Endothelial cell (in vitro differentiated cells): ENCODE measurements at regions not wholly inside any gene's neighbourhood (a gene's known extent, or its start where the extent isn't known, plus 50 kb on each side); places are given as distances from the start of the nearest gene placed in this dataset.
"Not testable (repeated sequence)": the region's sequence is repeated elsewhere in the genome, so short reads cannot be mapped to it uniquely, and the experiment has no call there.

Source experiments
- DNase-seq: peaks from one replicate; pipeline ENCODE4 v3.0.0; 2021; ENCODE audit warnings: low spot score
- H3K27ac Mint-ChIP-seq: one replicate; pipeline ENCODE4 v1.8.0; 2021; ENCODE audit warnings: mixed read lengths, inconsistent platforms; ENCODE audit not compliant: unreplicated experiment
- H3K27me3 Mint-ChIP-seq: one replicate; pipeline ENCODE4 v1.8.0; 2021; ENCODE audit warnings: mild to moderate bottlenecking, moderate library complexity, mixed read lengths, inconsistent platforms; ENCODE audit not compliant: unreplicated experiment
- H3K36me3 Mint-ChIP-seq: one replicate; pipeline ENCODE4 v1.8.0; 2021; ENCODE audit warnings: mild to moderate bottlenecking, low read depth, mixed read lengths, inconsistent platforms; ENCODE audit not compliant: unreplicated experiment
- H3K4me1 Mint-ChIP-seq: one replicate; pipeline ENCODE4 v1.8.0; 2021; ENCODE audit warnings: mild to moderate bottlenecking, mixed read lengths, inconsistent platforms; ENCODE audit not compliant: unreplicated experiment
- H3K4me3 Mint-ChIP-seq: one replicate; pipeline ENCODE4 v1.8.0; 2021; ENCODE audit warnings: mild to moderate bottlenecking, mixed read lengths, inconsistent platforms; ENCODE audit not compliant: unreplicated experiment
- H3K9me3 Mint-ChIP-seq: one replicate; pipeline ENCODE4 v1.8.0; 2021; ENCODE audit warnings: mixed read lengths, inconsistent platforms; ENCODE audit not compliant: unreplicated experiment
- TF ChIP-seq, protein P1 (sequence below): fragments of 200-600 bp; sonication (generic); IDR thresholded peaks from one replicate; pipeline ENCODE4 v1.5.0; 2021; ENCODE audit warnings: antibody characterized with exemption; ENCODE audit not compliant: unreplicated experiment

DNA sequence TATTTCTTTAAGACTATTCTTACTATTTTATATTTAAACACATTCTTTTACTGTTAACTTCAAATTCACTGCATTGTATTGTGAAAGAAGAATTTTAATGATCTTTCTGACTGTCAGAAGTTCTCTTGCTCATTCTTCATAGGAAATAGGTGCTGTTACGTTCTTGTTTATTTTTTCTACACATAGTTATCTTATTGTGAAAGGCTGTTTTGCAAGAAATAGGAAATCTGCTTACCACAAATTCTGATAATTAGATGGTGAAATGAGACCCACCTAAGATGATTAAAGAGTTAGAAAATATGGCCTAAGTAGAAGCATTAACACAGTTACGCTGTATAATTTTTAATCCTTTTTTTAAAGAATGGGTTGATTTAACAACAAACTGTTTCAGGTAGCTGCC, 316.1 kb upstream of the ZFP42 start:
- Mint-ChIP-seq H3K4me3 (no peak overlapping the region), H3K36me3 (no peaks in the 10 kb centered on the region), H3K4me1 (no peaks in the 10 kb centered on the region), H3K9me3 (no peaks in the 10 kb centered on the region), H3K27me3 (peaks cover 2% of the 10 kb centered on the region), H3K27ac (no peak overlapping the region)
- no peak for DNase-seq
- TF ChIP-seq, protein P1, sequence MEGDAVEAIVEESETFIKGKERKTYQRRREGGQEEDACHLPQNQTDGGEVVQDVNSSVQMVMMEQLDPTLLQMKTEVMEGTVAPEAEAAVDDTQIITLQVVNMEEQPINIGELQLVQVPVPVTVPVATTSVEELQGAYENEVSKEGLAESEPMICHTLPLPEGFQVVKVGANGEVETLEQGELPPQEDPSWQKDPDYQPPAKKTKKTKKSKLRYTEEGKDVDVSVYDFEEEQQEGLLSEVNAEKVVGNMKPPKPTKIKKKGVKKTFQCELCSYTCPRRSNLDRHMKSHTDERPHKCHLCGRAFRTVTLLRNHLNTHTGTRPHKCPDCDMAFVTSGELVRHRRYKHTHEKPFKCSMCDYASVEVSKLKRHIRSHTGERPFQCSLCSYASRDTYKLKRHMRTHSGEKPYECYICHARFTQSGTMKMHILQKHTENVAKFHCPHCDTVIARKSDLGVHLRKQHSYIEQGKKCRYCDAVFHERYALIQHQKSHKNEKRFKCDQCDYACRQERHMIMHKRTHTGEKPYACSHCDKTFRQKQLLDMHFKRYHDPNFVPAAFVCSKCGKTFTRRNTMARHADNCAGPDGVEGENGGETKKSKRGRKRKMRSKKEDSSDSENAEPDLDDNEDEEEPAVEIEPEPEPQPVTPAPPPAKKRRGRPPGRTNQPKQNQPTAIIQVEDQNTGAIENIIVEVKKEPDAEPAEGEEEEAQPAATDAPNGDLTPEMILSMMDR: no peak

DNA sequence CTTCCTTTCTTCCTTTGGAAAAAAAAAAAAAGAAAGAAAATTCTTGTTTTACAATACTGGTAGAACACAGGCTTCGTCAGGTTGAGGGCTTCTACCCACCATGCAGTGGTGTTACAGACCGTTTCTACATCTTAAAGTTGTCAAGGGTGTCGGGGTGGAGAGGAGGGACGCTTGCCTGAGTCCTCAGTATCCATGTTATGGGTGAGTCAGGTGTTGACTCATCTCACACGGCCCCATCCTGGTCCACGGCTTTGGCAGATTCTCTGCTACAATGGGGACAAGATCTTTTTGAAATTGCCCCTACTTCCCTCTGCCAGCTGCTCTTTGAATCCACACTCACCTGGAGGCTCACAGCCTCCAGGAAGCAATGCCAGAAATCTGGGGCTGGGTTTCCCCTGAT, 310.3 kb upstream of the ZFP42 start:
- H3K36me3 Mint-ChIP-seq: no peaks in the 10 kb centered on the region
- no peaks in the 10 kb centered on the region for H3K4me1 Mint-ChIP-seq
- TF ChIP-seq, protein P1: no peak
- H3K27ac Mint-ChIP-seq: no peak overlapping the region
- peaks cover 2% of the 10 kb centered on the region for H3K27me3 Mint-ChIP-seq
- DNase-seq: no peak
- no peaks in the 10 kb centered on the region for H3K9me3 Mint-ChIP-seq
- no peak overlapping the region for H3K4me3 Mint-ChIP-seq

DNA sequence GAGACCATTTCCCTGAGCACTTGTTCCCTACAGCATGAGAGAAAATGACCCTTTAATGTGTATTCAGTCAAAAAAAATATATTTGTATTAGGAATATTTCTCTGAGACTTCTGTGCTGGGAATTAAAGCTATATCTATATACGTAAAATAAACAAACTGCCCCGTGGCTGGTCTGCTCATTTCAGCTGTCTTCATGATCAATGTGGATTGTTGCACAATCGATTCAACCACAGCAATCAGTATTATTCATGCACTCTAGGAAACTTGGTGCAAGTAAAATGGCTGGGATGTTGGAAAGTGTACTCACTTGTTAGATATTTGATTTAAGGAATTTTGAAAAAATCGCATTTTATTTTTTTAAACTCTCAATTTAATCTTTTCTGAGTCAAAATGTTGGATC, 307.9 kb upstream of the ZFP42 start:
- Mint-ChIP-seq H3K36me3 (no peaks in the 10 kb centered on the region), H3K4me1 (no peaks in the 10 kb centered on the region), H3K27ac (no peak overlapping the region), H3K9me3 (no peaks in the 10 kb centered on the region), H3K4me3 (no peak overlapping the region), H3K27me3 (peaks cover 2% of the 10 kb centered on the region)
- TF ChIP-seq, protein P1: no peak
- DNase-seq: no peak

DNA sequence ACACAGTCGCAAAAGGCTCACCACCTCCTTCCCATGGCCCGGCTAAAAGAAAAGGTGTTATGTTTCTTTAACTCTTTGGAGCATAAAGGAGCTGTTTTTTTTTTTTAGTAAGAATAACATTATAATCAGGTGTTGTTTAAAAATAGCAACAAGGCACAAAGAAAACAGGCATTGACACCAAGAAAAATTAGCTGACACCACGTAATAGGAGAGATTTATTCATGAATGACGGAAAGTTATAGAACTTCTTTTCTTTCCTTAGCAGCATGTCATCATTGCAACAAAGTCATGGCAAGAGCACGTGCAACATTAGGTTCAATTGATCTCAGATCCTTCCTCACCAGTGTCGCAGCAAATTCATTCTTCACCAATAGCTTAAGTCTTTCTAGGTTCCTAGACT, 302.9 kb upstream of the ZFP42 start:
- no peaks in the 10 kb centered on the region for H3K4me1 Mint-ChIP-seq
- no peaks in the 10 kb centered on the region for H3K27me3 Mint-ChIP-seq
- H3K36me3 Mint-ChIP-seq: no peaks in the 10 kb centered on the region
- H3K9me3 Mint-ChIP-seq: no peaks in the 10 kb centered on the region
- DNase-seq: no peak
- no peak overlapping the region for H3K4me3 Mint-ChIP-seq
- TF ChIP-seq, protein P1: no peak
- H3K27ac Mint-ChIP-seq: no peak overlapping the region

DNA sequence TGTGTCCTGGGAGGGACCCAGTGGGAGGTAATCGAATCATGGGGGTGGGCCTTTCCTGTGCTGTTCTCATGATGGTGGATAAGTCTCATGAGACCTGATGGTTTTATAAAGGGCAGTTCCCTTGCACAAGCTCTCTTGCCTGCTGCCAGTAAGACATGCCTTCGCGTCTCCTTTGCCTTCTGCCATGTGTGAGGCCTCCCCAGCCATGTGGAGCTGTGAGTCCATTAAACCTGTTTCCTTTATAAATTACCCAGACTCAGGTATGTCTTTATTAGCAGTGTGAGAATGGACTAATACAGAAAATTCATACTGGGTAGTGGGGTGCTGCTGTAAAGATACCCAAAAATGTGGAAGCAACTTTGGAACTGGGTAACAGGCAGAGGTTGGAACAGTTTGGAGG, 300.0 kb upstream of the ZFP42 start:
- not testable (repeated sequence) for DNase-seq, H3K4me3 Mint-ChIP-seq, H3K9me3 Mint-ChIP-seq, H3K36me3 Mint-ChIP-seq, H3K27me3 Mint-ChIP-seq, H3K4me1 Mint-ChIP-seq, H3K27ac Mint-ChIP-seq

DNA sequence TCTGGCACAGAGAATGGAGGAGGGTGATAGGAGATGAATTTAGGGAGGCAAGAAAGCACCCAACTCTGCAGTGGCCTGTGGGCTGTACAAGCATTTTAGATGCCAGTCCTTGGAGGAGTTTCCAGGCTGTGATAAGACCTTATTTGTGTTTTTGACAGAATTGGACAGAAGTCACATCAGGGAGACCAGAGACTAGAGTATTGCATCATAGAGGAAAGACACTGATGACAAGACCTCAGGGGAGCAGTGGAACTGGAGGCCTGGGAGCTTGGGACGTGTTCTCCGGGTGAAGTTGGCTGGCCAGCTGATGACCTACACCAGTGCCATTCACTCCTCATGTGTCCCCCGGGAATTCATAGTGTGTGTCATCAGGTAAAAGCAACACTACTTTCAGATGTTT, 284.0 kb upstream of the ZFP42 start:
- TF ChIP-seq, protein P1: no peak
- no peaks in the 10 kb centered on the region for H3K9me3 Mint-ChIP-seq

More for the DNA sequence above, 284.0 kb upstream of the ZFP42 start:
- Mint-ChIP-seq H3K27me3 (peaks cover 3% of the 10 kb centered on the region), H3K4me3 (no peak overlapping the region), H3K27ac (no peak overlapping the region), H3K36me3 (no peaks in the 10 kb centered on the region), H3K4me1 (no peaks in the 10 kb centered on the region)
- no peak for DNase-seq
